B cell (primary cell): ENCODE measurements at regions not wholly inside any gene's neighbourhood (a gene's known extent, or its start where the extent isn't known, plus 50 kb on each side); places are given as distances from the start of the nearest gene placed in this dataset.

ENCODE experiments used
- ATAC-seq: fragments of 200-7000 bp; cut with Tn5 transposase; one replicate; pipeline ENCODE4 v1.10.0; 2021; ENCODE audit warnings: low read depth, mild to moderate bottlenecking, moderate number of reproducible peaks, moderate library complexity
- CTCF ChIA-PET: fragments of 350-600 bp; sonication (Branson Sonifier 250); formaldehyde crosslinking; loops from one replicate; lab custom pipeline; 2021; ENCODE audit warnings: antibody characterized with exemption, inconsistent platforms; lab: Charles Lee
- POLR2A ChIA-PET: fragments of 350-600 bp; sonication (Branson Sonifier 250); formaldehyde crosslinking; loops from one replicate; lab custom pipeline; 2021; ENCODE audit warnings: antibody characterized with exemption; lab: Charles Lee
- DNase-seq: peaks from one replicate; pipeline ENCODE4 v3.0.0; 2013
- H2AFZ ChIP-seq: 2 replicates; pipeline ENCODE4 v1.6.1; 2012; ENCODE audit warnings: mild to moderate bottlenecking, low read depth, low read length; ENCODE audit not compliant: insufficient read depth, poor library complexity, severe bottlenecking
- H3K27ac ChIP-seq, 2 donors: 1 replicate in 1 of 2; 2 replicates in 1 of 2; pipeline ENCODE4 v1.5.1; 2012 to 2013; ENCODE audit warnings: low read length in 2 of 2, mild to moderate bottlenecking in 2 of 2, moderate library complexity in 1 of 2
- H3K27me3 ChIP-seq, 4 experiments: fragments of 200-600 bp in 1 of 4; sonication (generic) in 1 of 4; replicated peaks in 1 of 4; 1 replicate in 2 of 4; 2 replicates in 2 of 4; pipeline versions ENCODE4 v1.6.1 to v1.7.0; 2013 to 2016; ENCODE audit warnings: low read length in 3 of 4, mild to moderate bottlenecking in 2 of 4, mixed read lengths in 1 of 4, moderate library complexity in 1 of 4; ENCODE audit not compliant: insufficient read depth in 4 of 4, control insufficient read depth in 3 of 4; ENCODE audit errors: control extremely low read depth in 1 of 4
- H3K36me3 ChIP-seq, 2 experiments: replicated peaks in 1 of 2; 1 replicate in 1 of 2; 2 replicates in 1 of 2; pipeline versions ENCODE4 v1.6.1 to v1.7.1; 2013; ENCODE audit warnings: low read length in 1 of 2; ENCODE audit not compliant: insufficient read depth in 2 of 2, control insufficient read depth in 1 of 2; ENCODE audit errors: control extremely low read depth in 1 of 2, extremely low read depth in 1 of 2
- H3K4me1 ChIP-seq, 2 donors: fragments of 200-600 bp in 1 of 2; sonication (generic) in 1 of 2; 1 replicate in 1 of 2; 2 replicates in 1 of 2; pipeline versions ENCODE4 v1.5.1 to v1.6.1; 2013 to 2017; ENCODE audit warnings: low read length in 2 of 2; ENCODE audit not compliant: control insufficient read depth in 2 of 2, insufficient read depth in 2 of 2
- H3K4me2 ChIP-seq: replicated peaks from 2 replicates; pipeline ENCODE3; 2012; ENCODE audit warnings: mild to moderate bottlenecking, low read depth, low read length; ENCODE audit not compliant: poor library complexity, severe bottlenecking
- H3K4me3 ChIP-seq, 5 experiments: fragments of 200-600 bp in 1 of 5; sonication (generic) in 1 of 5; 1 replicate in 3 of 5; 2 replicates in 2 of 5; pipeline versions ENCODE4 v1.5.1 to v1.7.0; 2011 to 2016; ENCODE audit warnings: low read length in 4 of 5, mild to moderate bottlenecking in 4 of 5, low read depth in 2 of 5, control low read depth in 1 of 5, moderate library complexity in 1 of 5; ENCODE audit not compliant: insufficient read depth in 1 of 5; ENCODE audit errors: control extremely low read depth in 1 of 5, extremely low read depth in 1 of 5
- H3K79me2 ChIP-seq: fragments of 200-600 bp; sonication (generic); one replicate; pipeline ENCODE4 v1.6.0; 2016; ENCODE audit warnings: low read length; ENCODE audit not compliant: control insufficient read depth, insufficient read depth
- H3K9ac ChIP-seq: fragments of 200-600 bp; sonication (generic); 2 replicates; pipeline ENCODE4 v1.6.1; 2017; ENCODE audit warnings: mild to moderate bottlenecking, low read length, moderate library complexity
- H3K9me3 ChIP-seq, 3 donors: one replicate each; pipeline versions ENCODE4 v1.6.1 to v1.7.1; 2013; ENCODE audit warnings: low read length in 2 of 3; ENCODE audit not compliant: control insufficient read depth in 2 of 3, insufficient read depth in 1 of 3; ENCODE audit errors: control extremely low read depth in 1 of 3
- H4K20me1 ChIP-seq: 2 replicates; pipeline ENCODE4 v1.6.0; 2012; ENCODE audit warnings: mild to moderate bottlenecking, low read length; ENCODE audit not compliant: insufficient read depth, control insufficient read depth, poor library complexity, severe bottlenecking
- H3K27ac Mint-ChIP-seq: one replicate; pipeline ENCODE4 v1.8.0; 2021; ENCODE audit warnings: mixed read lengths
- H3K27me3 Mint-ChIP-seq: one replicate; pipeline ENCODE4 v1.8.0; 2021; ENCODE audit warnings: mixed read lengths
- H3K4me1 Mint-ChIP-seq: one replicate; pipeline ENCODE4 v1.8.0; 2021; ENCODE audit warnings: mixed read lengths
- H3K4me3 Mint-ChIP-seq: one replicate; pipeline ENCODE4 v1.8.0; 2021; ENCODE audit warnings: mixed read lengths
- H3K9me3 Mint-ChIP-seq: one replicate; pipeline ENCODE4 v1.8.0; 2022; ENCODE audit warnings: mixed read lengths; ENCODE audit not compliant: insufficient read depth
- EZH2 ChIP-seq: IDR thresholded peaks from 2 replicates; pipeline ENCODE4 v1.6.1; 2012; ENCODE audit warnings: borderline replicate concordance, low read depth, mild to moderate bottlenecking, moderate library complexity, low read length; ENCODE audit not compliant: insufficient read depth, poor library complexity, severe bottlenecking
- WGBS: methylation state at CpG from one replicate; pipeline ENCODE4 v1.1.5; 2013; ENCODE audit warnings: missing lambda C conversion rate; ENCODE audit not compliant: insufficient coverage; 5-methylcytosine and 5-hydroxymethylcytosine counted together
- intact Hi-C: fragments of 100-400 bp; cut with micrococcal nuclease; formaldehyde crosslinking; loops from one replicate; pipeline ENCODE4 v1.10.0; 2022
- TF ChIP-seq, protein P1 (sequence below): fragments of 200-600 bp; IDR thresholded peaks from one replicate; pipeline ENCODE4 v1.8.0; 2022; ENCODE audit warnings: antibody characterized with exemption, mild to moderate bottlenecking

DNA sequence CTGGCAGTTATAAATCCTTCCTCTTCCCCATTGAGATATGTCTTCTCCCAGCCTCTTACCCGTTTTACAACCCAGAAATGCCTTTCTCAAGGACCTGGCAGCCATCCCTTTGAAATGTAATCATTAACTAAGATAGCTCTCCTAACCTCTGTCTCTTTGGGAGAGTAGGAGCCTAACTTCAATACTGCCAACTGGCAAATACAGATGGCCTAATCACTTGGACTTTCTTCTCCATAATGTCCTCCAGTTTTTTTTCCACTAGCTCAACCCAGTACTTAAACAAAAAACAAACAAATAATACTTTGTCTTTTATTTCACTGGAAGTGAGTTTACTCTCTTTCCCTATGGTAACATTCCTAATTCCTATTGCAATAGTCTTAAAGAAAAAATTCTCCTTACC, 1391.1 kb downstream of the SUCLG1 start:
- no peak overlapping the region for H3K4me2 ChIP-seq
- 14% methylated on average over 1 of the region's 1 CpG for WGBS
- POLR2A ChIA-PET, result no interaction called here

DNA sequence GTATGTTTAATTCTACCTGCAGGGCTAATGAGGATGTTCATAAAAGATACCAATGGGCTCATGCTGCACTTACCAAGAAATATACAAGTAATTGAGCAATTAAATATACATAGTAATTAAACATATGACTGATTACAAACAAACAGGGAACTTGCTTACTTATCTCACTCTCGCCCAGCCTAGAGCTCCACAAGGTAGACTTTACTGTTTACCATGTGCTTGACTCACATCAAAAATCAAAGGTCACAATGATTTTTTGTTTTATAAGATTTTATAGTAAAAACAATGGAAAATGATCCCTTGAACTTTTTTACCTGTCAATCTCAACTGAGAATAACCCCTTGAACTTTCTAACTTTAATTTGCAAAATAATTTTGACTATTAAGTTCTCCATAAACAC, 1395.1 kb downstream of the SUCLG1 start:
- no peaks in the 10 kb centered on the region for H3K4me1 ChIP-seq
- no peak overlapping the region for H3K27ac ChIP-seq
- ChIA-PET CTCF (no interaction called here), POLR2A (no interaction called here)
- Mint-ChIP-seq H3K4me1 (no peaks in the 10 kb centered on the region), H3K9me3 (no peaks in the 10 kb centered on the region), H3K27me3 (no peaks in the 10 kb centered on the region), H3K27ac (no peak overlapping the region), H3K4me3 (no peak overlapping the region)
- no peaks in the 10 kb centered on the region for H4K20me1 ChIP-seq
- H3K4me3 ChIP-seq, result no peak overlapping the region
- H3K9ac ChIP-seq, result no peak overlapping the region
- no peak for TF ChIP-seq EZH2
- TF ChIP-seq, protein P1, sequence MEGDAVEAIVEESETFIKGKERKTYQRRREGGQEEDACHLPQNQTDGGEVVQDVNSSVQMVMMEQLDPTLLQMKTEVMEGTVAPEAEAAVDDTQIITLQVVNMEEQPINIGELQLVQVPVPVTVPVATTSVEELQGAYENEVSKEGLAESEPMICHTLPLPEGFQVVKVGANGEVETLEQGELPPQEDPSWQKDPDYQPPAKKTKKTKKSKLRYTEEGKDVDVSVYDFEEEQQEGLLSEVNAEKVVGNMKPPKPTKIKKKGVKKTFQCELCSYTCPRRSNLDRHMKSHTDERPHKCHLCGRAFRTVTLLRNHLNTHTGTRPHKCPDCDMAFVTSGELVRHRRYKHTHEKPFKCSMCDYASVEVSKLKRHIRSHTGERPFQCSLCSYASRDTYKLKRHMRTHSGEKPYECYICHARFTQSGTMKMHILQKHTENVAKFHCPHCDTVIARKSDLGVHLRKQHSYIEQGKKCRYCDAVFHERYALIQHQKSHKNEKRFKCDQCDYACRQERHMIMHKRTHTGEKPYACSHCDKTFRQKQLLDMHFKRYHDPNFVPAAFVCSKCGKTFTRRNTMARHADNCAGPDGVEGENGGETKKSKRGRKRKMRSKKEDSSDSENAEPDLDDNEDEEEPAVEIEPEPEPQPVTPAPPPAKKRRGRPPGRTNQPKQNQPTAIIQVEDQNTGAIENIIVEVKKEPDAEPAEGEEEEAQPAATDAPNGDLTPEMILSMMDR, result no peak
- ATAC-seq (no peak), DNase-seq (no peak)
- H3K4me2 ChIP-seq, result no peak overlapping the region
- H3K9me3 ChIP-seq, result peaks cover under 1 to 6% (median 1%) of the 10 kb centered on the region in 3 donors
- no peaks in the 10 kb centered on the region for H3K36me3 ChIP-seq
- intact Hi-C loops, result no loop called here
- H3K79me2 ChIP-seq, result no peaks in the 10 kb centered on the region
- WGBS, result no CpG with 5 or more reads among the region's 1 CpG
- no peaks in the 10 kb centered on the region for H3K27me3 ChIP-seq
- no peak overlapping the region for H2AFZ ChIP-seq

More for the DNA sequence above, 1391.1 kb downstream of the SUCLG1 start:
- Histone ChIP-seq H3K36me3 (no peaks in the 10 kb centered on the region), H4K20me1 (no peaks in the 10 kb centered on the region), H3K27me3 (no peaks in the 10 kb centered on the region), H3K79me2 (no peaks in the 10 kb centered on the region), H3K4me1 (no peaks in the 10 kb centered on the region), H3K9ac (no peak overlapping the region), H3K9me3 (peaks cover 0 to 4% (median 1%) of the 10 kb centered on the region in 3 donors), H3K27ac (no peak overlapping the region), H3K4me3 (no peak overlapping the region), H2AFZ (no peak overlapping the region)
- no peaks in the 10 kb centered on the region for H3K9me3 Mint-ChIP-seq
- ATAC-seq, result no peak
- no peak overlapping the region for H3K4me3 Mint-ChIP-seq
- intact Hi-C loops, result no loop called here
- no peak overlapping the region for H3K27ac Mint-ChIP-seq
- TF ChIP-seq EZH2, result no peak
- TF ChIP-seq, protein P1, result no peak
- H3K4me1 Mint-ChIP-seq, result no peaks in the 10 kb centered on the region
- no peaks in the 10 kb centered on the region for H3K27me3 Mint-ChIP-seq
- CTCF ChIA-PET, result no interaction called here
- DNase-seq, result no peak
